NCI-H524 treated with DMSO at 0.1 percent for 48 hours (cell line): ENCODE measurements at regions not wholly inside any gene's neighbourhood (a gene's known extent, or its start where the extent isn't known, plus 50 kb on each side); places are given as distances from the start of the nearest gene placed in this dataset.

Experiments used
- DNase-seq: peaks from one replicate; lab custom pipeline; 2025; lab: John Stamatoyannopoulos, UW

DNA sequence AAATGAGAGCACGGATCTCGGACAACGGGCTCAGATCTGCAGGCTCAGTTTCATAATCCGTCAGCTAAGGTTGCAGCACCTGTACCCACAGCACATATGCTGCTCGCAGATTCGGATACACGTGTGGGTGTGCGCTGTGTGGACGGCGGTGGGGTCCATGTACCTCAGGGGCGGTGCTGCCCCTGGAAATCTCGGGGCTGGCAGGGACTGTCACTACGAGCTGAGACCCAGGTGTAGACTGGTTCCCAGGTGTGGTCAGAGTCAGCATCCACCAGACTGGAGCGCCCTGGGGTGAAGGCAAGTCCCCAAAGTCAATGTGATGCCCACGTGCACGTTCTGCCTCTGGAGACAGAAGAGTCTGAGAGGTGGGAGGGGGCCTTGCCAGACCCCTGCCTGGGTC is 989.3 kb downstream of the BRD1 start:
- DNase-seq, result no peak

GRCh38 chr22:48837341-48837935 is 990.2 kb downstream of the BRD1 start:
- DNase-seq, result no peak

DNA sequence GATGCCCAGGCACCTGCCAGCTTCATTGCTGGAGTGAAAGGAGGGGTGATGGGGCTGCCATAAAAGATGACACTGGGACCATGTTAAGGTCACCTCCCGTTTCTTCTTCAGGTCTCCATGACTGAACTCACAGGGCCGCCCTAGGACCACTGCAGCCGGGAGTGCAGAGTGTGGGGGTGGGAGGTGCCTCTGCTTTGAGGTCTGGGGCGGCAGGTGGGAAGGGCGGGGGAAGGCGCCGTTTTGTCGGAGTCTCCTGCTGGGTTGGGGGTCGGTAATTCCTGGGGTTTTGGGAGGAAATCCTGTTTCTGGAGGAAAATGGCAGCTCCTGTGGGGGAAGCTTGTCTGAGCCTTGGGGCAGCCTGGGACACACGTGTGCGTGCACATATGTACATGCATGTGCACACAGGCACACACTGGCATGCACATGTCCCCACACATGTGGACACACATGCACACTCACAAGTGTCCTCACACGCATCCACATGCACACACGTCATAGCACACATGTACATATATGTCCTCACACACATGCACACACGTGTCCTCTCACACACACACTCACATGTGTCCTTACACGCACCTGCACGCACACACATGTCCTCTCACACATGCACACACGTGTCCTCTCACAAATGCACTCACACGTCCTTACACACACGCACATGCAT is 990.9 kb downstream of the BRD1 start:
- no peak for DNase-seq

DNA sequence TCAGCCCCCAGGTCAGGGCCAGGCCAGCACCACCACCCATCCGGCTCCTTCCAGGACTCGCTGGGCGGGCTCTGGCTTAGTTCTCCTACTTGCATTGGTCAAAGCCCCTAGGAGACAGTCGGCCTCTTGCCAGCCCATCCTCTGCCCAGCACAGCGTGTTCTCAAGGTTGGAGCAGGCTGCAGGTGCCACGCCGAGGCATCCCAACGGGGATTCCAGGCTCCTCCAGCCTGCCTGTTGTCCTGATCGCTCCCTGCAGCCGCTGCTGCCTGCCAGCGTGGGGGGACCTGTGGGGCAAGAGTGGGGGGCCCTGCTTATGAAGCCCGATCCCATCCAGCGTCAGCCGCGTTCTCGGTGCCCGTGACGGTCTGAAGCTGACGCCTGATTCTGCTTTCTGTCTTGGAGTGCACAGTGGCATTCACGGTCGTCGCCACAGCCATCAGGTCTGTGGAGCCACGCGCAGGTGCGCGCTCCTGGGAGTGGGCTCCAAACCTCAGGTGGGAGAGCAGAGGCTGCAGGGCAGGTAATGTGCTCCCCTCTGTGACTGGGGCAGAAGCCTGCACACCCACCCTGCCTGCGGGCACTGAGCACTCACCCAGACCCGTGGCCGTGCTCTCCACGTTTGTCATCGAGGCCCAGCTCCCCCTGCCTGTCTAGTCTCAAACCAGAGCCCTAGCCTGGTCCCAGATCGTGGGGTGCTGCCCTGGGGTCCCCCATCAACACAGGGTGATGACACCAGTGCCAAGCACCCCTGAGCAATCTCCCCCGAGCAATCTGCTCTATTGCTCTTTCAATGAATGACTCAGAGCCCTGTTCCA is 991.6 kb downstream of the BRD1 start:
- no peak for DNase-seq

GRCh38 chr22:48835364-48835763 is 992.3 kb downstream of the BRD1 start:
- no peak for DNase-seq

DNA sequence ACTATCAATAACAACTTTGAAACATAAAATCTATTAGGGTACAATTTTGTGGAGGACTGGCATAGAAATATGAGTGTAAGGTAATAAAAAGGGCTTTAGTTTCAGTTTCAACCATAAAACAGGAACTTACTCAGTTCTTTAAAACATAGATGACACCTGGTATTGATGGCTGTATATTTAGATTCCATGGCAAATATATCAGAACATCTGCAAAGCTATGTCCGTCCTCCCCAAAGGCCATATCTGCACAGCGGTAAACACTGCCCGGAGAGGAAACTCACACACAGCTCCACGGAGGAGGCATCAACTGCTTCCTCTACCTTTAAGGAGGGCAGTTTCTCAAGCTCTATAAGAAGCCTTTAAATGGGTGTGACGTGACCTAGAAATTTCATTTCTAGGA is 993.3 kb downstream of the BRD1 start:
- DNase-seq, result no peak

DNA sequence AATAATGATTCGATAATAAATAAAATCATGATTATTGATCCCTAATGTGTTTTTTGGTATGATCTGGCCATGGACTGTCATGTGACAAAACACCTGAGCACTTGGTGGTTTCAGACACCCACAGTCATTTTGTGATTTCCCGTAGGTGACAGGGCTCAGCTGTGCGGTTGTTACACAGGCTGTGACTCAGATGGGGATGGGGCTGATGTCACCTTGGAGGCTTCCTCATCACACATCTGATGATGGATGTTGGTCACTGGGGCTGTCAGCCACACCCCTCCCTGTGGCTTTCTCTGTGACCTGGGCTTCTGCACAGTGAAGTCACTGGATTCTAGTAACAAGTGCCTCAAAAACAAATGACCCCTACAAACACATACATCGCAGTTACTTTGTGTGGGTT is 995.1 kb downstream of the BRD1 start:
- no peak for DNase-seq

GRCh38 chr22:48829908-48830307 is 997.8 kb downstream of the BRD1 start:
- DNase-seq, result no peak

DNA sequence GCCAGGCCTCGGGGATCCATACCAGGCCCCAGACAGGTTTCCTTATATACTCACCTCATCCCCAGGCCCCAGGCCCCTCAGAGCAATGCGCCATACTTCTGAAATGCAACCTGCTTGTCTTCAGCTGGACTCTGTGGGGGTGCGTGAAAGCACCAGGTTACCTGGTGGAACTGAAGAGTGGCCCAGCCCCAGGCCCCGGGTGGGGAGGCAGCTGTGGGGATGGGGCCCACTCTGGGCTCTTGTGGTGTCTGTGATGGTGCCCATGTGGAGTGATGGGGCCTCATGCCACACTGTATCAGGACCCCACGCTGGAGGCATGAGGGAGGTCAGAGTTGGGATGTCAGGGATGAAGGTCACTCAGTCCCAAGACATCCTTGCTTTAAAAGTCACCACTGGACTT is 999.0 kb downstream of the BRD1 start:
- DNase-seq, result no peak

GRCh38 chr22:48827904-48828555 is 999.6 kb downstream of the BRD1 start:
- no peak for DNase-seq

GRCh38 chr22:48827268-48827846 is 1000.3 kb downstream of the BRD1 start:
- DNase-seq, result no peak

- no peak for DNase-seq
These were observed 1001.1 kb downstream of the BRD1 start for GRCh38 chr22:48826546-48826945.

DNA sequence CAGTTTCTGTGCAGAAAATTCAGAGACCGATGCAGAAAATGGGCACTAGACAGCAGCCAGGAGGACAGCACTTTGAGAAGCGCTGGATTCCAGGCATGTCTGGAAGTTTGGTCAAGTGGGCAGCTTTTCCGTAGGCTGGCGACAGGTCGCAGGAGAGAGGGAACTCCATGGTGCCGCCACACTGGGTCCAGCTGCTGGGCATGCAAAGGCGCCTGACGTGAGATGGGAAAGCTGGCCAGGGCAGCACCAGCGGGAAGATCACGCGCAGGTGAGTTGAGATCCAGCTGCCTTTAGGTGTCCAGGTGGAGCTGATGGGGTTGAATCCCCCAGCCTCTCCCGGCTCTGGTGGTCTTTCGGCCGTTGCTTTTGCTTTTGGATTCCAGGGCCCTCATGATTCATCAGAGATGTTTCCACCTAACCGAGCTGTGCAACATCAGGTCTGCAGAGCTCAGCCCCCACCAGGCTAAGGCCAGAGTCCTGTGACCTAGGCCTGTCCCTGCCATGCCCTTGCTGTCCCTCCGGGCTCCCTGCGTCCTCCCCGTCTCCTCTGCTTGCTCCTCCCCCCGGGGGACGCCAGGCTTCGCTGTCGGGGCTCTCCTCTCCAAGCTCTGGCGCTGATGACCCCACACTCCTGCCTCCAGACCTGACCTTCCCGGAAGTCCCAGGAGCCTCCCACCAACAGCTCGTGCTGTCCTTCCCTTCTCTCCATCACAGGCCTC is 1001.7 kb downstream of the BRD1 start:
- DNase-seq, result no peak

DNA sequence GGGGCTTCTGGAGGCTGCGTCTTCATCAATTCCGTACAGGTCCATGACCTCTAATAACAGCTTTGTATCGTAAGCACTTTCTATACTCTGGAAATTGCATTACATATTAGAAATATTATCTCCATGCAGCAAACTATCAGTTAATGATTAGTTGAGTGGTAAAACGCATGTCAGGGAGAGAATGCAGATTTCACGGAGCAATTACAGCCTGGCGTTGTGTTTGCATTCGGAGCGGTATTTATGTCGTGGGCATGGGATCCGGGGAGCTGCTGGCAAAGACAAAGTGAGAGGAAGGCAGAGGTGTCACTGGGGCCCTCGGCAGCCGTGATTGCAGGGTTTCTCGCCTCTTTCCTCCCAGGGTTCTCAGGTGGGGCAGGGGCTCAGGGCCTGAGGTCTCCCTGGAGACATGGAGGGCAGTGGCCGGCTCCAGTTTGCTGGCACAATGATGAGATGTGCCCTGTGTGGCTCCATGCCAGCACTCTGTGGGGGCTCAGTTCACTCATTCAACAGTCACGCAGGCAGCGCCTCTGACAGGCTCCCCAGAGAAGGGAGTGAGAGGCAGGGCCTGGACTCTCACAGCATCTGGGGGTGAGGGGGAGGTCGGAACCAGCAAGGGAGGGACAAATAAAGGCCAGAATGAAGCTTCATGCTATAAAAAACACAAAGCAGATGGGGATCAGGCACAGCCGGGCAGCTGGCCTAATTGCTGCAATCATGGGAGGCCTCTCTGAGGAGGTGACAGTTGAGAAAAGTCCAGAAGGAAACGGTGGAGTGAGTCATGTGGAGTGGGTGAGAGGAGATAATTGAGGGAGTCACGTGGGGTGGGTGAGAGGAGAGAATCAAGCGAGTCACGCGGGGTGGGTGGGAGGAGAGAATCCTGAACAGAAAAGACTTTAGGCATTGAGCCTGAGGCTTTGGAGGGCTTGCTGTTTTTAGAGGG is 1002.7 kb downstream of the BRD1 start:
- DNase-seq, result peak; percentile 42

DNA sequence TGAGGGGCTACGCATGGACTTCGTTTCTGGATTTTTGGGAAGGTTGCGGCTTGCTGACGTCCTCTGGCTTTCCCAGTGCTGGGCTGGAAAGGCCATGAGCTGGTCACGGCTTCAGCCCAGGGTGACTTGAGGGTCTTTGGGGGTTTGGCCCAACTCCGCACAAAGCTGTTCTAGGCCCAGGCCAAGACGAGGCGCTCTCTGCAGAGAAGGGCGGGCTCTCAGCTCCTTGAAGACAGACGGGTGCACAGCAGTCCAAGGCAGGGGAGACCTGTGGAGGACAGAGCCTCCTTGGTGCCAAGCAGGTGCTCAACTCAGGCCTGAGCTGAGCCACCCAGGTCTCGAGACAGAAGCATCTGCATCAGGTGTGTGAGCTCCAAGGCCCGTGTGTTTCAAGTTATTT is 1003.7 kb downstream of the BRD1 start:
- DNase-seq, result no peak

- no peak for DNase-seq
These were observed 1005.1 kb downstream of the BRD1 start for GRCh38 chr22:48822278-48823233.

DNA sequence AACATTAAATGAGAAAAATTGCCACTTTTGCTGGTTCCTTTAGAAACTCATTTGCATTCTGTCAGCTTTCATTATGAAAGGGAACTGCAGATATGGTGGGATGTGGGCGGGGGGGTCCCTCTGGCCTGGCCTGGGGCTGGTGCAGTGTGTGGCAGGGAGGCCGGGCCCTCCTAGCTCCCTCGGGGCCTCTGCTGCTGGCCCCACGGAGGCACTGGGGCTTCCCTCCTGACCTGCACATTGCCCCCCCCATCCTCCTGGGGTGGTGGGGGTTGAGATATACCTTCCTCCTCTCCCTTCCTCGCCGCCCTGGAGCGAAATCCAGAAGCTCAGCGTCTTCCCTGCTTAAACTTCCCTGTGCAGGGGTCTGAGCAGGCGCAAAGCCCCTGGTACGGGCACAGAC is 1005.9 kb downstream of the BRD1 start:
- no peak for DNase-seq

- no peak for DNase-seq
These were observed 1006.4 kb downstream of the BRD1 start for GRCh38 chr22:48821346-48821690.
